ENCODE measurements at regions not wholly inside any gene's neighbourhood (a gene's known extent, or its start where the extent isn't known, plus 50 kb on each side); places are given as distances from the start of the nearest gene placed in this dataset.

- peaks cover under 1% of the 10 kb centered on the region for H3K4me1 ChIP-seq (ENCODE audit: control insufficient read depth, extremely low read depth, insufficient read depth, low read length)
- intact Hi-C loops (cut with micrococcal nuclease): no loop called here
Measured at GRCh38 chr4:165662341-165662740, 210.7 kb upstream of the TLL1 start.

More at GRCh38 chr4:165662341-165662740, 210.7 kb upstream of the TLL1 start:
- no TSS peak for BruUV-seq (replicated peaks)
- dilution Hi-C loops (cut with MboI; ENCODE audit: extremely low pct_ligation_motif_present, low sequenced_read_pairs): no loop called here
- Histone ChIP-seq H3K27me3 (ENCODE audit: control insufficient read depth in 2 of 2, insufficient read depth in 2 of 2, low read length in 2 of 2) (no peaks in the 10 kb centered on the region), H3K9ac (replicated peaks; ENCODE audit: extremely low read depth, insufficient read depth, low read length) (no peak overlapping the region), H3K36me3 (ENCODE audit: control insufficient read depth in 2 of 2, extremely low read depth in 1 of 2, insufficient read depth in 2 of 2, low read length in 2 of 2) (no peaks in the 10 kb centered on the region), H3K79me2 (ENCODE audit: control insufficient read depth, insufficient read depth, low read length) (no peaks in the 10 kb centered on the region), H2AFZ (ENCODE audit: low read depth, low read length) (no peak overlapping the region), H3K4me2 (ENCODE audit: insufficient read depth, low read length) (no peak overlapping the region), H3K27ac (ENCODE audit: insufficient read depth, low read depth, low read length) (no peak overlapping the region), H3K4me3 (replicated peaks in 1 of 3; ENCODE audit: insufficient read depth in 1 of 3, low read depth in 1 of 3, low read length in 3 of 3) (no peak overlapping the region), H3K9me3 (replicated peaks; ENCODE audit: control insufficient read depth, insufficient read depth, low read length) (no peaks in the 10 kb centered on the region), H4K20me1 (replicated peaks; ENCODE audit: control insufficient read depth, extremely low read depth, insufficient read depth, low read length) (no peaks in the 10 kb centered on the region), H3K9me1 (replicated peaks; ENCODE audit: control insufficient read depth, extremely low read depth, insufficient read depth, low read length) (no peaks in the 10 kb centered on the region)
- TF ChIP-seq EZH2 (IDR thresholded peaks at IDR 0.05; ENCODE audit: borderline replicate concordance, low read depth, low read length, severe bottlenecking): no peak
- TF ChIP-seq JUN (IDR thresholded peaks at IDR 0.05; ENCODE audit: borderline replicate concordance, insufficient read depth, insufficient read length, low read depth): no peak
- TF ChIP-seq FOS (IDR thresholded peaks at IDR 0.05; ENCODE audit: borderline replicate concordance, insufficient read depth, low read length): no peak
- TF ChIP-seq GATA2 (IDR thresholded peaks at IDR 0.05; ENCODE audit: insufficient read depth, insufficient read length, low read depth, low read length): no peak
- no peak for TF ChIP-seq POLR2AphosphoS5 (IDR thresholded peaks at IDR 0.05; ENCODE audit: insufficient read depth, low read depth, low read length)
- no peak for TF ChIP-seq POLR2A (IDR thresholded peaks at IDR 0.05; ENCODE audit: low read depth, low read length)
- TF ChIP-seq, protein P1, sequence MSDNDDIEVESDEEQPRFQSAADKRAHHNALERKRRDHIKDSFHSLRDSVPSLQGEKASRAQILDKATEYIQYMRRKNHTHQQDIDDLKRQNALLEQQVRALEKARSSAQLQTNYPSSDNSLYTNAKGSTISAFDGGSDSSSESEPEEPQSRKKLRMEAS (IDR thresholded peaks at IDR 0.05; ENCODE audit: insufficient read depth, insufficient read length): no peak
- TF ChIP-seq MYC (IDR thresholded peaks at IDR 0.05; ENCODE audit: low read depth, low read length): no peak
- no peak for TF ChIP-seq CTCF (IDR thresholded peaks at IDR 0.05; ENCODE audit: extremely low read depth in 1 of 2, insufficient read depth in 1 of 2, low read depth in 1 of 2, low read length in 2 of 2)
- ChIA-PET POLR2A (no interaction called here), CTCF (interaction anchor here (1.1 to 2.6 kb wide), 2 partner anchors 9 to 12 kb away, joined by 3 to 9 read pairs; no protein-coding TSS in a partner anchor)
- no peak for FAIRE-seq
- no peak for DNase-seq (ENCODE audit: low read depth, low spot score)
